ENCODE measurements at regions not wholly inside any gene's neighbourhood (a gene's known extent, or its start where the extent isn't known, plus 50 kb on each side); places are given as distances from the start of the nearest gene placed in this dataset.

DNA sequence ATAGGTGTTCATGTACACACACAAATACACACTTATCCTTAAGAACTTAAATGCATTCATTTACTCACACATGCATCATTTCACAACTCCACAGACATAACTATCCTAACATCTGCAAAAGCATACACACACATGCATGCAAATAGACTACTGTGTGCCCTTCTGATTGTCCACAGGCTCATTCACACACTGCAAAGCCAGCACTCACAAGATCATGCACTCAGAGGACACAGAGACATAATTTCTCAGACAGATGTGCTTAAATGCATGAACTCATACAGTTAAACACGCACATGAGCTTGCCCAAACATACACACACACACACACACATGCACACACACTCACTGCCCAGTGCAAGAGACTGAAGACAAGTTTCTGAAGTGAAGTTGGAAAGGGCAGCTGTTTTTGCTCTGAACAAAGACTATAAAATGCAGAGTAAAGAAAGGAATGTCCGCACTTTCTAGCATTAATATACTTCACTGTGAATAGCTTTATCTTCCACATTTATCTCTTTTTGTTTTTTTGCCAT, 1018.0 kb upstream of the HS3ST1 start:
- Histone ChIP-seq H3K4me2 (no peak overlapping the region), H3K9me3 (no peaks in the 10 kb centered on the region), H3K4me1 (no peaks in the 10 kb centered on the region), H3K27ac (no peak overlapping the region), H3K4me3 (no peak overlapping the region)
- 0% methylated on average over 2 of the region's 2 CpGs for WGBS (ENCODE audit: missing lambda C conversion rate)
- CTCF ChIA-PET, result no interaction called here
- no peak for FAIRE-seq
- POLR2A ChIA-PET, result no interaction called here
- no peak for DNase-seq (ENCODE audit: low read depth in 1 of 2, low spot score in 1 of 2)
- TF ChIP-seq NPAS2 (CRISPR knock-in tag; IDR thresholded peaks at IDR 0.05; ENCODE audit: borderline replicate concordance), result no peak
- TF ChIP-seq, protein P1, sequence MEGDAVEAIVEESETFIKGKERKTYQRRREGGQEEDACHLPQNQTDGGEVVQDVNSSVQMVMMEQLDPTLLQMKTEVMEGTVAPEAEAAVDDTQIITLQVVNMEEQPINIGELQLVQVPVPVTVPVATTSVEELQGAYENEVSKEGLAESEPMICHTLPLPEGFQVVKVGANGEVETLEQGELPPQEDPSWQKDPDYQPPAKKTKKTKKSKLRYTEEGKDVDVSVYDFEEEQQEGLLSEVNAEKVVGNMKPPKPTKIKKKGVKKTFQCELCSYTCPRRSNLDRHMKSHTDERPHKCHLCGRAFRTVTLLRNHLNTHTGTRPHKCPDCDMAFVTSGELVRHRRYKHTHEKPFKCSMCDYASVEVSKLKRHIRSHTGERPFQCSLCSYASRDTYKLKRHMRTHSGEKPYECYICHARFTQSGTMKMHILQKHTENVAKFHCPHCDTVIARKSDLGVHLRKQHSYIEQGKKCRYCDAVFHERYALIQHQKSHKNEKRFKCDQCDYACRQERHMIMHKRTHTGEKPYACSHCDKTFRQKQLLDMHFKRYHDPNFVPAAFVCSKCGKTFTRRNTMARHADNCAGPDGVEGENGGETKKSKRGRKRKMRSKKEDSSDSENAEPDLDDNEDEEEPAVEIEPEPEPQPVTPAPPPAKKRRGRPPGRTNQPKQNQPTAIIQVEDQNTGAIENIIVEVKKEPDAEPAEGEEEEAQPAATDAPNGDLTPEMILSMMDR (IDR thresholded peaks at IDR 0.05), result no peak
- TF ChIP-seq FOSB (CRISPR knock-in tag; IDR thresholded peaks at IDR 0.05), result no peak
- no peak for TF ChIP-seq CHD4 (IDR thresholded peaks at IDR 0.05; ENCODE audit: borderline replicate concordance)
- no peak for TF ChIP-seq HDAC2 (IDR thresholded peaks at IDR 0.05)
- no peak for TF ChIP-seq JUNB (IDR thresholded peaks at IDR 0.05)
- TF ChIP-seq, protein P2, sequence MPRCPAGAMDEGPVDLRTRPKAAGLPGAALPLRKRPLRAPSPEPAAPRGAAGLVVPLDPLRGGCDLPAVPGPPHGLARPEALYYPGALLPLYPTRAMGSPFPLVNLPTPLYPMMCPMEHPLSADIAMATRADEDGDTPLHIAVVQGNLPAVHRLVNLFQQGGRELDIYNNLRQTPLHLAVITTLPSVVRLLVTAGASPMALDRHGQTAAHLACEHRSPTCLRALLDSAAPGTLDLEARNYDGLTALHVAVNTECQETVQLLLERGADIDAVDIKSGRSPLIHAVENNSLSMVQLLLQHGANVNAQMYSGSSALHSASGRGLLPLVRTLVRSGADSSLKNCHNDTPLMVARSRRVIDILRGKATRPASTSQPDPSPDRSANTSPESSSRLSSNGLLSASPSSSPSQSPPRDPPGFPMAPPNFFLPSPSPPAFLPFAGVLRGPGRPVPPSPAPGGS (IDR thresholded peaks at IDR 0.05), result no peak
- TF ChIP-seq RNF2 (IDR thresholded peaks at IDR 0.05; ENCODE audit: borderline replicate concordance, low read depth), result no peak
- TF ChIP-seq, protein P3, sequence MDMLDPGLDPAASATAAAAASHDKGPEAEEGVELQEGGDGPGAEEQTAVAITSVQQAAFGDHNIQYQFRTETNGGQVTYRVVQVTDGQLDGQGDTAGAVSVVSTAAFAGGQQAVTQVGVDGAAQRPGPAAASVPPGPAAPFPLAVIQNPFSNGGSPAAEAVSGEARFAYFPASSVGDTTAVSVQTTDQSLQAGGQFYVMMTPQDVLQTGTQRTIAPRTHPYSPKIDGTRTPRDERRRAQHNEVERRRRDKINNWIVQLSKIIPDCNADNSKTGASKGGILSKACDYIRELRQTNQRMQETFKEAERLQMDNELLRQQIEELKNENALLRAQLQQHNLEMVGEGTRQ (IDR thresholded peaks at IDR 0.05), result no peak
- ATAC-seq, result no peak

DNA sequence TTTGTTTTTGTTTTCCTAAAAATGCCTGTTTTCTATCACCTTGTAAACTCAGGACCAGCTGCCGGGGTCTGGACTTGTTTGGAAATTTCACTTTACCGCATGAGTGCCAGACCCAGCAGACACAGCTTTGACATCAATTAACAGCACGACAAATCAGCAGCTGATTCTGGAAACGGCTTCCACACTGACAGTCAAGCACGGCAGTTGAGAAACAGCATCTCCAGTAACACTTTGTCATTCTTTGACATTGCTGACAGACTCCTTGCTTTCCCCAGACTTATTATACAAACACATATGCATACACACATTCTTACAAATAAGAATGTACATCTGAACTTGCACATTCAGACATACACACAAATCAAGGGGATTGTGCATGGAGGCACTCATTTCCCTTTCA, 1017.6 kb upstream of the HS3ST1 start:
- 27% methylated on average over 5 of the region's 5 CpGs for WGBS (ENCODE audit: missing lambda C conversion rate)
- H3K4me2 ChIP-seq, result no peak overlapping the region
- H3K27ac ChIP-seq, result no peak overlapping the region
- TF ChIP-seq MYC (IDR thresholded peaks at IDR 0.05; ENCODE audit: borderline replicate concordance, low read length), result no peak
- TF ChIP-seq HOXB5 (CRISPR knock-in tag; IDR thresholded peaks at IDR 0.05), result no peak
- no peak for TF ChIP-seq PHF8 (IDR thresholded peaks at IDR 0.05; ENCODE audit: borderline replicate concordance, low read depth)
- TF ChIP-seq, protein P4, sequence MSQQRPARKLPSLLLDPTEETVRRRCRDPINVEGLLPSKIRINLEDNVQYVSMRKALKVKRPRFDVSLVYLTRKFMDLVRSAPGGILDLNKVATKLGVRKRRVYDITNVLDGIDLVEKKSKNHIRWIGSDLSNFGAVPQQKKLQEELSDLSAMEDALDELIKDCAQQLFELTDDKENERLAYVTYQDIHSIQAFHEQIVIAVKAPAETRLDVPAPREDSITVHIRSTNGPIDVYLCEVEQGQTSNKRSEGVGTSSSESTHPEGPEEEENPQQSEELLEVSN (IDR thresholded peaks at IDR 0.05; ENCODE audit: borderline replicate concordance, low read depth), result no peak
- TF ChIP-seq, protein P5, sequence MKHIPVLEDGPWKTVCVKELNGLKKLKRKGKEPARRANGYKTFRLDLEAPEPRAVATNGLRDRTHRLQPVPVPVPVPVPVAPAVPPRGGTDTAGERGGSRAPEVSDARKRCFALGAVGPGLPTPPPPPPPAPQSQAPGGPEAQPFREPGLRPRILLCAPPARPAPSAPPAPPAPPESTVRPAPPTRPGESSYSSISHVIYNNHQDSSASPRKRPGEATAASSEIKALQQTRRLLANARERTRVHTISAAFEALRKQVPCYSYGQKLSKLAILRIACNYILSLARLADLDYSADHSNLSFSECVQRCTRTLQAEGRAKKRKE (CRISPR knock-in tag; IDR thresholded peaks at IDR 0.05; ENCODE audit: low read depth), result no peak
- no peak for TF ChIP-seq RCOR1 (IDR thresholded peaks at IDR 0.05; ENCODE audit: low read depth, low read length)
- no peak for TF ChIP-seq CBX2 (IDR thresholded peaks at IDR 0.05; ENCODE audit: borderline replicate concordance, low read depth)
- no peak for TF ChIP-seq SREBF2 (IDR thresholded peaks at IDR 0.05)
- TF ChIP-seq SMC3 (IDR thresholded peaks at IDR 0.05), result no peak
- no peak for TF ChIP-seq ZSCAN20 (CRISPR knock-in tag; IDR thresholded peaks at IDR 0.05)
- TF ChIP-seq, protein P6, sequence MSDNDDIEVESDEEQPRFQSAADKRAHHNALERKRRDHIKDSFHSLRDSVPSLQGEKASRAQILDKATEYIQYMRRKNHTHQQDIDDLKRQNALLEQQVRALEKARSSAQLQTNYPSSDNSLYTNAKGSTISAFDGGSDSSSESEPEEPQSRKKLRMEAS (IDR thresholded peaks at IDR 0.05), result no peak
- no peak for TF ChIP-seq KDM5A (IDR thresholded peaks at IDR 0.05)
- TF ChIP-seq JUNB (IDR thresholded peaks at IDR 0.05), result no peak
- no peak for TF ChIP-seq MAZ (IDR thresholded peaks at IDR 0.05; ENCODE audit: borderline replicate concordance, low read depth, low read length)
- TF ChIP-seq MAFK (IDR thresholded peaks at IDR 0.05; ENCODE audit: partially characterized antibody), result no peak
- no peak for TF ChIP-seq ZFP36 (IDR thresholded peaks at IDR 0.05; ENCODE audit: borderline replicate concordance, partially characterized antibody)
- no peak for TF ChIP-seq NPAS2 (CRISPR knock-in tag; IDR thresholded peaks at IDR 0.05; ENCODE audit: borderline replicate concordance)
- no peak for TF ChIP-seq ZNF302 (CRISPR knock-in tag; IDR thresholded peaks at IDR 0.05)
- TF ChIP-seq, protein P7, sequence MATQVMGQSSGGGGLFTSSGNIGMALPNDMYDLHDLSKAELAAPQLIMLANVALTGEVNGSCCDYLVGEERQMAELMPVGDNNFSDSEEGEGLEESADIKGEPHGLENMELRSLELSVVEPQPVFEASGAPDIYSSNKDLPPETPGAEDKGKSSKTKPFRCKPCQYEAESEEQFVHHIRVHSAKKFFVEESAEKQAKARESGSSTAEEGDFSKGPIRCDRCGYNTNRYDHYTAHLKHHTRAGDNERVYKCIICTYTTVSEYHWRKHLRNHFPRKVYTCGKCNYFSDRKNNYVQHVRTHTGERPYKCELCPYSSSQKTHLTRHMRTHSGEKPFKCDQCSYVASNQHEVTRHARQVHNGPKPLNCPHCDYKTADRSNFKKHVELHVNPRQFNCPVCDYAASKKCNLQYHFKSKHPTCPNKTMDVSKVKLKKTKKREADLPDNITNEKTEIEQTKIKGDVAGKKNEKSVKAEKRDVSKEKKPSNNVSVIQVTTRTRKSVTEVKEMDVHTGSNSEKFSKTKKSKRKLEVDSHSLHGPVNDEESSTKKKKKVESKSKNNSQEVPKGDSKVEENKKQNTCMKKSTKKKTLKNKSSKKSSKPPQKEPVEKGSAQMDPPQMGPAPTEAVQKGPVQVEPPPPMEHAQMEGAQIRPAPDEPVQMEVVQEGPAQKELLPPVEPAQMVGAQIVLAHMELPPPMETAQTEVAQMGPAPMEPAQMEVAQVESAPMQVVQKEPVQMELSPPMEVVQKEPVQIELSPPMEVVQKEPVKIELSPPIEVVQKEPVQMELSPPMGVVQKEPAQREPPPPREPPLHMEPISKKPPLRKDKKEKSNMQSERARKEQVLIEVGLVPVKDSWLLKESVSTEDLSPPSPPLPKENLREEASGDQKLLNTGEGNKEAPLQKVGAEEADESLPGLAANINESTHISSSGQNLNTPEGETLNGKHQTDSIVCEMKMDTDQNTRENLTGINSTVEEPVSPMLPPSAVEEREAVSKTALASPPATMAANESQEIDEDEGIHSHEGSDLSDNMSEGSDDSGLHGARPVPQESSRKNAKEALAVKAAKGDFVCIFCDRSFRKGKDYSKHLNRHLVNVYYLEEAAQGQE (IDR thresholded peaks at IDR 0.05), result no peak
- no peak for TF ChIP-seq GATA3 (IDR thresholded peaks at IDR 0.05; ENCODE audit: borderline replicate concordance)
- H3K4me1 ChIP-seq, result no peaks in the 10 kb centered on the region
- ChIA-PET POLR2A (no interaction called here), CTCF (no interaction called here)
- no peak for DNase-seq (ENCODE audit: low read depth in 1 of 2, low spot score in 1 of 2)
- no peak for ATAC-seq
- no peaks in the 10 kb centered on the region for H3K9me3 ChIP-seq
- H3K4me3 ChIP-seq, result no peak overlapping the region
- no peak for FAIRE-seq
